Activated CD4-positive, alpha-beta T cell treated with anti-CD3 and anti-CD28 coated beads, Interleukin-2, Interleukin-6, amounts not matched to agents 100 ng/mL and 50 ng/mL, durations not matched to agents 16 hours and 8 hours (primary cell): ENCODE measurements at regions not wholly inside any gene's neighbourhood (a gene's known extent, or its start where the extent isn't known, plus 50 kb on each side); places are given as distances from the start of the nearest gene placed in this dataset.
A peak's percentile ranks its signal among the peaks of the same experiment; 100 is the strongest.
"Not testable (repeated sequence)": the region's sequence is repeated elsewhere in the genome, so short reads cannot be mapped to it uniquely, and the experiment has no call there.

Experiments
- DNase-seq: peaks from one replicate; pipeline ENCODE4 v3.0.0-alpha.2; 2020

DNA sequence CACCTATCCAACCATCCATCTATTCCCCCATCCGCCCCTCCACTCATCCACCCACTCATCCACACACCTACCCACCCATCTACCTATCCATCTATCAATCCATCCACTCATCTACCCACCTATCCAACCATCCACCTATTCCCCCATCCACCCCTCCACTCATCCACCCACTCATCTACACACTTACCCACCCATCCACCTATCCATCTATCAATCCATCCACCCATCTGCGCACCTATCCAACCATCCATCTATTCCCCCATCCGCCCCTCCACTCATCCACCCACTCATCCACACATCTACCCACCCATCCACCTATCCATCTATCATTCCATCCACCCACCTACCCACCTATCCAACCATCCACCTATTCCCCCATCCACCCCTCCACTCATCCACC lies 81.4 kb upstream of the PITRM1 start:
- not testable (repeated sequence) for DNase-seq

DNA sequence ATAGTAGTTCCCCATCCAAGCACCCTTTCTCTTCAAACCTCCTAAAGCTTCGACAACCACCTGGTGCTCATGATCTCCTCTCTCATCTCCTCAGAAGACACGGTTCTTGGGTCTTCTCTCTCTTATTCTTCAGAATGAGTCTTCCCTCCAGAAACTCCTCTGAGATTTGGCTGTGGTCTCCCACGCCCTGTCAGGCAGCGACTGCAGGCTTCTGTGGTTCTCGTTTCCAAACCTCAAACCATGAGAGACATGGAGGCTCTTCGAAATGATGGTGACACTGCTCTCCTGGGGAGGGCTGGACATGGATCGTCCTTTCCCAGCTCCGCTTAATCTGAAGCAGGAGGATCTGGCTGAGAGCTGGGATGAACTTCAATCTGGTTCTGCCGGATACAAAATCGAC lies 78.6 kb upstream of the PITRM1 start:
- no peak for DNase-seq

DNA sequence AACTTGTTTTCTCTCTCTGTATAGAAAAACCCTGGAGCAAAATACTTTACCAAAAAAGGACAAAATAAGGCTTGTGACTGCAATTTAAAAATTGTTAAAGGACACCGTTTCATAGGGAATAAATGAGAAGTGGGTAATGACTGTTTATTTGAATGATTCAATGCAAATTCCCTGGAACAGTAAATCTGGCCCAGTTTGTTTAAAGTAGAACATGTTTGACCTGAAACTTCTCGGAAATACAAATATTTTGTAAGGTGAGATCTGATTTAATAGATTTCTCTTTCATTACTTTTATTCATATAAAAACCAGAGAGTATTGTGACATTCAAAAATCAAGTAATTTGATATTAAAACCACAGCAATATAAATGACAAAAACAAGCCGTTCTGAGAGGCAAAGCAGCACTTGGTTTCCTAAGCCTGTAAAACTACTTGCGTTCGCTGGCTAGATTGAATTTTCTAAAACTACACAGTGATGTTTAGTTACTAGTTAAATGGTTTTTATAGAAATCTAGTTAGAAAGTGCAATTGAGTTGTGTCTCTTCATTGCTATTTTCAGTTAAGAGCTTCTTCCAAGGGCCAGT lies 76.8 kb upstream of the PITRM1 start:
- DNase-seq, result no peak

DNA sequence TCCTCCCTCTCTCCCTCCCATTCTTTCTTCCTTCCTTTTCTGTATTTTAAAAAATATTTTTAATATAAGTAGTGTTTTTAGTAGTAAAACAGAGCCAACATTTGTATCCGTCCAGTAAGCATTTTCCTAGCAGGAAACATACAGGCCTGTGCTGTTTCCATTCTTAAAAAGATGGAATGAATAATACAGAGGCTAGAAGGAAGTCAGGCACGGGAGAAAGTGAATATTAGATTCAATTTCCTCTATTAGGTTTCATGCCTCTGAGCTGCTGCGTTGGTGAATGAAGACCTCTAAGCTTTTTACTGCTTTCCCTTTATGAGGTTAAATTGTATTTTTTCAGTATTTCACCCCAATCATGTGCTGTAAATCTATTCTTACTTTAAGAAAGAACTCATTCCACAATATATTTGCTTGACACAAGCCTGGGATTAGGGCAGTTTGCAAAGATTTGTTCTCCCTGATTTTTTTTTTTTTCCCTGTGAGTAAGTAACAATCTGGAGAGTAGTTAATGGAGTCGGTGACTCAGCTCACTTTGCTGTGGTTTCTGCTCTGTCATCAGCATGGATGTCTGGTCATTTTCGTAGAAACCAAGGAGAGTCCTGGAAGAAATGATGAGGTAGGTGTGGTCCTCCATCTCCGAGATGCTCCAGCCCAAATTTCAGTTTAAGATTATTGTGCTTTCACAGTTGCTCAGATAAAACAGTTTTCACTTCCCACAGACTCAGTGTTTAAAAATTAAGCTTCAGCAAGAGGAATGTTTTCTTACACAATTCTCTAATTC lies 76.1 kb upstream of the PITRM1 start:
- peak; percentile 20 for DNase-seq

DNA sequence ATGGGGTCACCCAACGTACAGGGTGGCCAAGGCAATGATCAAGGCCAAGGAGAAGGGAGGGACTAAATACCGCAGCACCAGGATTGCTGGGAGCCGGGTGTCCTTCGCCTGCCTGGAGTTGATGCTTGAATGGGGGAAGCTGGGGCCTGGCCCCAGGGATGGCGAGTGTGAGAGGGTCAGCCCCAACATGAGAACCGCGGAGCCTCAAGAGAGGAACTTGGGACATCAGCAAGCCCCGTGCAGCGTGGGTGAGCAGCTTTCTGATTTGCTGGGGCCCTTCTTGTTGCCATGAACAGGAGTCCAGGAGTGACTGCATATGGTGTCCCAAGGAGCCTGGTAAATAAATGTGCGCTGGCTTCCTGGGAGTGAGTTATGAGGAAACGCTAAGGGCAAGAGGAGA lies 72.8 kb upstream of the PITRM1 start:
- DNase-seq, result no peak

DNA sequence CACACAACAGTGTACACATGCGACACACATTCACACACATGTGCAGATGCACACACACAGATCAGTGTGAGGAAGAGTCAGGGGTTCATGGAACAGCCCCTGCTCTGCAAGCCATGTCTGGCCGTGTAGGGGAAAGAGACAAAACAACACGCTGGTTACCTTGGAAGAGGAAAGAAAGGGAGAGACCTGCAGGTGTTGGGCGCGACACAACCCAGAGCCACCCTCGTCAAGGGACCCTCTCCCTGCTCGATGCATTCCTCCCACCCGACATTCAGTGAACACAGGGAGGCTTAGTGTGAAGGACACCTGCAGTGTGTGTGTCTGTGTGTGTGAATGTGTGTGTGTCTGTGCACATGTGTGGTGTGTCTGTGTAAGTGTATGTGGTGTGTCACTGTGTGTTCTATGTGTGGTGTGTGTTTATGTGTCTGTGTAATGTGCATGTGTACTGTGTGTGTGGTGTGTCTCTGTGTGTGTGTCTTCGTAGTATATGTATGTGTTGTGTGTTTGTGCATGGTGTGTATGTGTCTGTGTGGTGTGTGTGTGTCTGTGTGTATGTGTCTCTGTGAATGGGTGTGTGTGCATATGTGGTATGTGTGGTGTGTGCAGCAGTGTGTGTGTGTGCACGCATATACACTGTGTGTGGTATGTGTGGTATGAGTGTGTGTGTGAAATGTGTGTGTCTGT lies 69.5 kb upstream of the PITRM1 start:
- no peak for DNase-seq

DNA sequence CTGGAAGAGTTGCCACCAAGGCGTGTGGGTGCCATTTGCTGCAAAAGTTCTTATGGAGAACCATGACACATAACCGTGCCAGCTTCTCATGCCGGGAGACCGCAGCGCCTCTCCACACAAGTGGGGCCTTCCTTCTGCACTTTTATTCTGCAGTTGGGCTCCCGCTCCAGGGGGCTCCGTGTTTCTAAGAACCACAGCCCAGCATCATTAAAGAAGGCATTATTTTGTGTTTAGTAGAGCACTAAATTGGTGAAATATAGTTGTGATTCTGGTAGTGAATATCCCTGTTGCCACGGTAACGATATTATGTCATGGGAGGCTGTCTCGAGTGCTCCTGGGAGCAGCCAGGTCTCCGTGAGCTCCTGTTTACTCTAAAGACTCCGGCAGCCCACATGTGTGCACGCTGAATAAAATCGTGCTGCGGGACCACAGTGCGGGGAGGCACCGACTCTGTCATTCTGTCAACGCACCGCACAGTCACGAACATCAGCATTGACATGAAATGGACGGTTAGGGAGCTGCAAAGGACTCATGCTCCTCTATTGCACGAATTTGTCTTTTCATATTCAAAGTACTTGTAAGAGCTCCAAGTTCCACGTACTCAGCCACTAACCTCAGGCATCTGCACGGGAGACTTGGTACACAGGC lies 68.8 kb upstream of the PITRM1 start:
- DNase-seq, result no peak

DNA sequence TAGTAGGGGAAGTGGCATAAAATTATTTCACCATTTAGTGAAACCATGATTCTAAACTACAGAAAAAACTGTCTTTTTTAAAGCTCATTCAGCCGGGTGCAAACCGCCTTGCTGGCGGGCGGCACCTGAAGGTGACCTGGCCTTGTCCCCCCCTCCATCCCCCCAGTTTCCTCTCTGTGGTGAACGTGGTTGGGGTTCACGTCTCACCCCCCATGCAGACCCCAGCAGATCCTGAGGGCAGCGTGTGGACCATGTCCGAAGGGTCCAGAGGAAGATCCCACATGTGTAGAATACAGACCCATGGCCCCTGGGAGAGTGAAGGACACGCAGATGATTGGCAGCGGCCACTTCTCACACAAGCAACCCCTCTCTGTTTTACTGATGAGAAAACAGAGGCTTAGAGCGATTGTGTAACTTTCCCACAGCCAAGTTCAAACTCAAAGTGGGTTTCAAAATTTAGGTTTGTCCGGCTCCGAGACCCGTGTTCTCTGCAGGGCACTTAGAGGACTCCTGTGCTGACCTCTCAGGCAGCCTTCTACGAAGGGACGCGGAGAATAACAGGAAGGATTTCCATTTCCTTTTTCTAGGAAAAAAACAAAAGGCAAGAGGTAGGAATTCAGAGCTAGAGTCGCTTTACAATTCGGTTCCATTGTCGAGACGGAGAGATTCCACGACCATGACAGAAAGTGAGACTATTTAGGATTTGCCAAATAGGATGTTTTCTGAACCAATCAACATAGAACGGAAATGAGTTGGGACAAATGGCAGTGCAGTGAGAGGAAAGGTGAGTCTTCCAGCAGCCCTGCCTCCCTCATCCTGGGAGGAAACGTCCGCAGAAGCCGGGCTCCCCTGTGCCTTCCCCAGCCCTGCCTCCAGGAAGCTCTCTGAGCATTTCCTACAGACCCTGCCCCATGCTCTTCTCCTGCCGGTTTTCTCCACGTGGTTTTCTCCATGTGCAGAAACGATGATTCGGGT lies 67.6 kb upstream of the PITRM1 start:
- no peak for DNase-seq

DNA sequence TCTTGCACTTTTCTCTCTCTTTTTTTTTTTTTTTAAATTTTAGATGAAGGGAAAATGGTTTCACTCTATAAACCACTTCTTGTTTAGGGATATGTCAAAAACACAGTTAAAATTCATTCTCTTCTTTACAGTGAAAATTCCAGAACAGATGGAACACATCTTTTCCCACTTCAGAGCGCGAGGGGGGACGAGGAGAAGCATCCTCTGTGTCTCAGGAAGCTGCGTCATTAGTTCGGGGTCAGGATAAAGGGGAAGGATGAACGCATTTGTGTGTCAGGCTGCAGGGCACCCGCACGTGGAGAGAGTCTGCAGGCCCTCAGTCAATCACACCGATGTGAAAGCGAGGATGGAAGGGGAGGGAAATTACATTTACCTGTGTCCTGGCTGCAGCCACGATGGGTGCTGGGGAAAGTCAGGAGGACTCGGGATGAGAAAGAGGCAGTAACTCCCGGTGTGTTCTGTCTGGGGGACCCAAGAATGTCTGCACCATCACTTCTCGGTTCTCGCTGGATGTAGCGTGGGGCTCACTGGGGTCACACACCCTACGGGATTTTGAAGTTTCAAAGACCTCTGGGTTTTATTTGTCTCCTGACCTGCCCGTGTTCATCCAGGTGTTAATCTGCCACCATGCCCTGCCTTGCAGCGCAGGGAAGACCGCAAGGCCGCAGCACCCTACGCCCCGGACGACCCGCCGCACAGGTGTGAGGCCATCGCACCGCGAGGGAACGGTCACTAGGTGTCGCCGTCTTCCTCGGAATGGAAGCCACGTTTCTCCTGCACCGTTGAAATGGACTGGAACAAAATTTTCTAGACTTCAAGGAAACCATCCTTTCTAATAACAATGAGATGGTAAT lies 66.7 kb upstream of the PITRM1 start:
- peak; percentile 76 for DNase-seq

DNA sequence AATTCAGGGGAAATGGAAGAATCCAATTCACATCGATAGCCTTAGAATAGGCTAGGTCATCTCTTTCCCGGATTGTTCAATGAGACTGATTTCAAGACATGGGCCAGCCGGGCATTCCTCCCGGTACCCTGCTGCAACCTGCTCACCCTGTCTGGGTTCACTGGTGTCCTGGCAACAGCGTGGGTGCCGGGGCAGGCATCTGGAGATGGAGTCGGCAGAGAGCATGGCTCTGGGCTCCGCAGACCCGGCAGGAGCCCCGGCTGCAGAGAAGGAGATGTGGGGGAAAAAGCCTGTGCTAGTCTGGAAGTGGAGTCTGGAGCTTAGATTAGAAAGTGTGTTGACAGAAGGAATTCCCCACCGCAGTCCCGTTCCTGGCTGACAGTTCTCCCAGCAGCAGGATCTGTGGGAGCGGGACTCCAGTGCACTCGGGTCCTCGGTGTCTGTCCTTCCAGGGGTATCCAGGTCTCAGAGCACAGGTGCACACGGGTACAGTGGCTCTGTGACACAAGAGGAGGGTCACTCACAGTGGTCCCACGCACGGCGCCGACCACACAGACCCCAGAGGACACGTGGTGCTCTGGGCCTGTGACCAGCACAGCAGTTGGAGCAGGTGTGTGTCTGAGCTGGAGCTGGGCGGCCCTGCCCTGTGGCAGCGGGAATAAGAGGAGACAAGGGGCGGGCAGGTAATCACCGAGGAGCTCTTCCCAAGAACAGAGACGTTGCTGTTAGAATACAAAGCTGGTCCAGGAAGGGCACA lies 65.7 kb upstream of the PITRM1 start:
- DNase-seq, result no peak

DNA sequence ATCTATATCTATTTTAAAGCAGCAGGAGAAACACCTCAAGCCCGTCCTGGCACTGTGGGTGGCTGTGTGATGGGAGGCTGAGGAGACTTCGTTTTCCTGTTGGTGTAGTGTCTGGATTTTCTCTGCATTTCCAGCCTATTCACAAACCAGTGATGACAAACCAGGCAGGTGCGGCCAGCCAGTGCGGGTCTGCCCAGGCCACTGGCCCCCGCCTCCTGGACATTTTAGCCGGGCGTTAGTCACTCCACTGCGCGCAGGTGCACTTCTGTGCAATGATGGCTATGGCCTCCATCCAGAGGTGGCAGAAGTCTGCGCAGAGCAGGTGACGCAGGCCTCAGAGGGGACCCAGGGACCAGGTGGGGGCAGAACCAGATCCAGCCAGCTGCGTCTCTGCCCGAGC lies 64.9 kb upstream of the PITRM1 start:
- no peak for DNase-seq

DNA sequence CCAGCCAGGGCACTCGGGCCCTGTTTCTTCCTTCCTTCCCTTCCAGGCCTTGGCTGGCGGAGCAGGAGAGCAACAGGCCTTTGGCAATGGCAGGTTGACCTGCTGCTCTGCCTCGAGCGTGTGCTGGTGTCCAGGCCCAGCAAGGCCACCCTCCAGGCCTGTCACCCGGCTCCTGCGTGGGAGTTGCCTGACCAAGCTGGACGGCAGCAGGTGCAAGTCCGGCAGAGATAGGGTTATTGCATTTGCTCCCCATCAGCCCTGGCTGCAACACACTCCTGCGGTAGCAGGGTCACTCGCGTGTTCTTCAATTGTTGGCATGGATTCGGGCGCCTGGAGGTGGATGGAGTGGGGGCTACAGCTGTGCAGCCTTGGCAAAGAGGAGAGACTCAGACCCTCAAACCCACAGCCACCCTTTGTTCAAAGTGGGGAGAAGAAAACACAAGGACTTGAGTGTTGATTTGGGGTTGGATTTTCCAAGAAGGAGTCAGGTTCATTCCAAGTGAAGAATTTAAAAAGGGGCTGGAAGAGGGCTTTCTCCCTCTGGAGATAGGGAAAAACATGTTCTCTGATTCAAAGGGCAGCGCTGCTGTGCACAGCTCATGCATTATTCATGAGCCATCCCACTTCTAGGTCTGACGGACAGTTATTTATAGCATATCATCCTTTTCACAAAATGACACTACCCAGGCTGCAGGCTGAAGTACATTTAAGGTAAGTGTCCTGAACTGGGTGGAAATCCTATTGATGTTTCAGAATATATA lies 64.2 kb upstream of the PITRM1 start:
- no peak for DNase-seq

DNA sequence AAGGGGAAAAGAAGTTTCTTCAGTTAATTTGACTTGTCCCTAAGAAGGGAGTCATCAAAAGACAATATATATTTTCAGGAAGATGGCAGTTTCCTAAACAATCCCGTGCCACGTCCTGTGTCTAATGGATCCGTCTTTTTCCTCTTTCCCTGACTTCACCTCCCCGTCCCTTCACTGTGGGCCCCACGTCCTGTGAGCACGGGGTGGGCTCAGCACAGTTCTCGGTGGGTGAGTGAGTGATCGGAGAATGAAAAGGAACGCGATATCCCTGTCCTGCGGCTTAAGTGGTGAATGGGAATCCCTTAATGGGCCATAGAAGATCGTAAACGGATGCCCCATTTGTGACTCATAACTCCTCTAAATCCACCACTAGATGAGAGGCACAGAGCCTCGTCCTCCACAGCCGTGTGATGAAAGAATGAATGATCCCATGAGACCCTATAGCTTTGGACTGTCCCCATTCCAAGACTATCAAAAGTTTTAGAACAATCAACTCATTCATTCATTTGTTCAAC lies 63.5 kb upstream of the PITRM1 start:
- DNase-seq, result no peak

DNA sequence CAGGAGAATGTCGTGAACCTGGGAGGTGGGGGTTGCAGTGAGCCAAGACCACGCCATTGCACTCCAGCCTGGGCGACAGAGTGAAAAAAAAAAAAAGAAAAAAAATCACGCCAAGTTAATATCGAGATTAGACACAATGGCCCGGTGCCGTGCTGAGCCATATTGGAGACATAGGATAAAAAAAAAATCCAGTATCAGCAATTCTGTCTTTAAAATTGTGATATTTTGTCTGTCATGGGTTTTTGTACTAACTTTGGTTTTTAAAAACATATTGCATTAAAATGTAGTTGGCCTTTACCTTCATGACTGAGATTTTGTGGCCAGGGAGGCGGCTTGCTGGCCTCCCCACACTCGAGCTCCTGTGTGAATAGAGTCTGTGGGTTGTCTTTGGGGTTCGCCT lies 62.8 kb upstream of the PITRM1 start:
- no peak for DNase-seq

DNA sequence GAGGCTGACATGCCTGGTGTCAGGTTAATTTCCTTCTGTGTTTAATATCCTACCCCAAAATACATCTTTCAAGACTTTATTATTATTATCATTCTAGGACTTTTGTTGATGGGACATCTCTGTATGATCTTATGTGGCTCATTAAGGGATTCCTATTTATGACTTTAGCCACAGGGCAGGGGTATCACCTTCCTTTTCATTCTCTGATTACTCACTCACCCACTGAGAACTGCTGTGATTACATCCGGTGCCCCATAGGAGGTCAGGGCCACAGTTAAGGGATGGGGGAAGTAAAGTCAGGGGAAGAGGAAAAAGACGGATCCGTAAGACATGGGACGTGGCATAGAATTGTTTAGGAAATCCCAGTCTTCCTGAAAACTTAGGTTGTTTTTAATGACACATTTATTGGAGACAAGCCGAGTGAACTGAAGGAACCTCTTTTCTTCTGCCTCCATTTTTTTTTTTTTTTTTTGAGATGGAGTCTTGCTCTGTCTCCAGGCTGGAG lies 61.0 kb upstream of the PITRM1 start:
- no peak for DNase-seq

DNA sequence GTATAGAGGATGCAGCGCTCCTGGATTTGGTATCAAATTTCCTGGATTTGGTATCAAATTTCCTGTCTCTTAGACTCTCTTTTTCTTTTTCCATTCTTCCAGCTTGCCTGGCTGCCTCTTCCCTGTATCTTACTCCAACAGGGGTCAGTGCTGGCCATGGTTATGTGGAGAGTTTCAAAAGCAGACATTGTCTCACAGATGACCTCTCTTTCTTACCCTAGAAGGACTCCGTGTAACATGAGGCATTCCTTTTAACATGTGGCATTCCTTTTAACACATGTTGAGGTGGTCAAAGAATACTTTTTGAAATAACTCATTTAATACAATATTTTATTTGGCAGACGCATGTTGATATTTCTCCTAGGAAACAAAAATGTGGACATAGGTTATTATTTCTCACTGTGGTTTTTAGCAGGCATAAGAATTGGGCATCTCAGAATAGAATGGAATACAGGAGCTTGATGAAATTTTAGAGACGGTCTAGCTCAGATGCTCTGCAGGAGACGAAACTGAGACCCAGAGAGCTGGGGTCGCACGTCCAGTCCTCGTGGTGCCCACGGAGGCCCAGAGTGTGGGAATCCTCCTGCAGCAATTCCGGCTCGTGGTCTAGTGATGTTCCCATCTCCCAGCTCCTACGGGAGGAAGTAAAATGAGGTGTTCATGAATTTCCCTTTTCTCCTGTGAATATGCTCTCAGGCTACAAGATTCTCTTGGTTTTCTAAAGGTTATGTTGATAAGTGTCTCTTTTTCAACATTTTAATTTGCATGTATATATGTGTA lies 59.6 kb upstream of the PITRM1 start:
- no peak for DNase-seq

DNA sequence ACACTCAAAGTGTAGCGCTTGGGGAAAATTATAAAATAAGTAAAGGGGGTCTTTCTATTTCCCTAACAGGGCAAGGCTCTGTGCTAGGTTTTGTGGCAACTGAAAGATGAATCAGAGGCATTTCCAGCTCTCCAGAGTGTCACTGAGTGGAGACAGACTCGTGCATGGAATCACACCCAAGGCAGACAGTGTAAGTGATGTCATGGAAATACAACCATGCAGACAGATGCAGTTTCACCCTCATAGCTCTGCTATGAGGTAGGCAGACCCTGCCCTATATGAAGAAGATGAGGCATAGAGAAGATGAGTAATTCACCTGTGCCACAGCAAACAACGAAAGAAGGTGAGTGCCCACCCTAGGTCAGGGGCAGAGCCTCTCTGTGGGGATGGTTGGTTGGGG lies 57.2 kb upstream of the PITRM1 start:
- DNase-seq, result no peak

DNA sequence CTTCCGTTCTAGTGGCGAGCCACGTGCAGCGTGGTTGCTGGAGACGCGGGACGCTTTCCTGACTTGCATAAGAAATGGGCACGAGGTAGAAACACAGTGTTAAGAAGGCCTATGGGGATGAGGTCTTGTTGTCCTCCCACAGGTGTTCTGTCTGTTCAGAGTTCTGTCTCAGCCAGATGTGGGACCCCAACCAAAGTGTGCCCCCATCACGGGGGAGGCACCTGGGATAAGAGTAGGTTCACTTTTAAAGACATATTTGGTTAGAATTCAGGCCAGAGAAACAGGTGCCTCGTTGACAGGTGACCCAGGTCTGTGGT lies 56.0 kb upstream of the PITRM1 start:
- no peak for DNase-seq
